Heart left ventricle (tissue), 13 donors: ENCODE measurements at regions not wholly inside any gene's neighbourhood (a gene's known extent, or its start where the extent isn't known, plus 50 kb on each side); places are given as distances from the start of the nearest gene placed in this dataset.

Source experiments
- POLR2A ChIP-seq, 2 donors: fragments of 450-650 bp; IDR thresholded peaks; one replicate each; pipeline ENCODE4 v1.6.1; 2017; ENCODE audit warnings: antibody characterized with exemption in 2 of 2, mild to moderate bottlenecking in 2 of 2, moderate library complexity in 2 of 2
- TF ChIP-seq, protein P1 (sequence below), 12 donors: fragments of 200-600 bp; sonication (generic) in 4 of 12; IDR thresholded peaks; one replicate each; pipeline versions ENCODE4 v1.5.0 to v1.8.0; 2018 to 2022; ENCODE audit warnings: antibody characterized with exemption in 12 of 12, mild to moderate bottlenecking in 5 of 12
- donor health status: ischemic (EF 13 %, LVEDD 7.1; RV severe dilation, severe dysfunction).
- donor health status: DM: no; HTN: yes; CAD: no.
- donor health status: DM: no; HTN: no; CAD: no.
- donor health status: ischemic (EF 25% LVEDD 6.9; RV normal size, moderate dysfunction).
- donor health status: ischemic (EF 25% LVEDD 5.7; RV mildly dilated, moderate dysfunction).
- donor health status: ischemic (EF 35%, LVEDD 5.7; RV mildly dilated, moderate dysfunction).
- donor health status: nonischemic (EF 11% LVEDD 7.7; RV severe dilation, severe dysfunction).
- donor health status: DM: yes; HTN: yes; CAD: no.
- donor health status: PGD.
- donor health status: ischemic (EF 29% LVEDD 5.4; RV normal size, mild dysfunction).
- donor health status: nonischemic (EF 23%, LVEDD 6.1; RV moderate dilation, normal function).

DNA sequence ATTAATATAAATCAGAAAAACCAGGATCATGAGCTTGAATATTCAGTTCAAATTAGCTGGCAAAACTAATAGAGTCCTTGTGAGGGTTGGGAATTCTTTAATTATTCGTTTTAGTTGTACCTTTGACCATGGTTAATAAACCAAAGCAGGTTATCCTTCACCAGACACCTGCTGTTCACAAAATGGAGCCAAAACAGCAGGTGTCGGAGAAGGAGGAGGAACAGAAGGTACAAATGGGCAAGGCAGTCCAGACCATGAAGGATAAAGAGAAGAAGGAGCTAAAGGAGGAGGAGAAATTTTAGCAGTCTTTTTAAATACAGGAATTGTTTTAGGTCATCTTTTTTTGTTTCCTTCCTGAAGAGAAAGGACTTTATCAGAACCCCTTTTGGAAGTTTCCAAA, 106.1 kb downstream of the NHLRC3 start:
- no peak for TF ChIP-seq POLR2A (IDR thresholded peaks at IDR 0.05)
- TF ChIP-seq, protein P1, sequence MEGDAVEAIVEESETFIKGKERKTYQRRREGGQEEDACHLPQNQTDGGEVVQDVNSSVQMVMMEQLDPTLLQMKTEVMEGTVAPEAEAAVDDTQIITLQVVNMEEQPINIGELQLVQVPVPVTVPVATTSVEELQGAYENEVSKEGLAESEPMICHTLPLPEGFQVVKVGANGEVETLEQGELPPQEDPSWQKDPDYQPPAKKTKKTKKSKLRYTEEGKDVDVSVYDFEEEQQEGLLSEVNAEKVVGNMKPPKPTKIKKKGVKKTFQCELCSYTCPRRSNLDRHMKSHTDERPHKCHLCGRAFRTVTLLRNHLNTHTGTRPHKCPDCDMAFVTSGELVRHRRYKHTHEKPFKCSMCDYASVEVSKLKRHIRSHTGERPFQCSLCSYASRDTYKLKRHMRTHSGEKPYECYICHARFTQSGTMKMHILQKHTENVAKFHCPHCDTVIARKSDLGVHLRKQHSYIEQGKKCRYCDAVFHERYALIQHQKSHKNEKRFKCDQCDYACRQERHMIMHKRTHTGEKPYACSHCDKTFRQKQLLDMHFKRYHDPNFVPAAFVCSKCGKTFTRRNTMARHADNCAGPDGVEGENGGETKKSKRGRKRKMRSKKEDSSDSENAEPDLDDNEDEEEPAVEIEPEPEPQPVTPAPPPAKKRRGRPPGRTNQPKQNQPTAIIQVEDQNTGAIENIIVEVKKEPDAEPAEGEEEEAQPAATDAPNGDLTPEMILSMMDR (IDR thresholded peaks at IDR 0.05), result no peak
